Activated naive CD8-positive, alpha-beta T cell treated with anti-CD3 and anti-CD28 coated beads for 36 hours (primary cell): ENCODE measurements at regions not wholly inside any gene's neighbourhood (a gene's known extent, or its start where the extent isn't known, plus 50 kb on each side); places are given as distances from the start of the nearest gene placed in this dataset.

ENCODE experiments used
- DNase-seq: peaks from one replicate; pipeline ENCODE4 v3.0.0; 2021
- H3K27ac Mint-ChIP-seq: one replicate; pipeline ENCODE4 v1.8.0; 2022; ENCODE audit warnings: mild to moderate bottlenecking, moderate library complexity, mixed read lengths
- H3K27me3 Mint-ChIP-seq: one replicate; pipeline ENCODE4 v1.8.0; 2022; ENCODE audit warnings: mild to moderate bottlenecking, mixed read lengths
- H3K36me3 Mint-ChIP-seq: one replicate; pipeline ENCODE4 v1.8.0; 2021; ENCODE audit warnings: mild to moderate bottlenecking, mixed read lengths
- H3K4me1 Mint-ChIP-seq: one replicate; pipeline ENCODE4 v1.8.0; 2021; ENCODE audit warnings: mixed read lengths
- H3K4me3 Mint-ChIP-seq: one replicate; pipeline ENCODE4 v1.8.0; 2022; ENCODE audit warnings: mild to moderate bottlenecking, moderate library complexity, mixed read lengths
- H3K9me3 Mint-ChIP-seq: one replicate; pipeline ENCODE4 v1.8.0; 2022; ENCODE audit warnings: mixed read lengths

DNA sequence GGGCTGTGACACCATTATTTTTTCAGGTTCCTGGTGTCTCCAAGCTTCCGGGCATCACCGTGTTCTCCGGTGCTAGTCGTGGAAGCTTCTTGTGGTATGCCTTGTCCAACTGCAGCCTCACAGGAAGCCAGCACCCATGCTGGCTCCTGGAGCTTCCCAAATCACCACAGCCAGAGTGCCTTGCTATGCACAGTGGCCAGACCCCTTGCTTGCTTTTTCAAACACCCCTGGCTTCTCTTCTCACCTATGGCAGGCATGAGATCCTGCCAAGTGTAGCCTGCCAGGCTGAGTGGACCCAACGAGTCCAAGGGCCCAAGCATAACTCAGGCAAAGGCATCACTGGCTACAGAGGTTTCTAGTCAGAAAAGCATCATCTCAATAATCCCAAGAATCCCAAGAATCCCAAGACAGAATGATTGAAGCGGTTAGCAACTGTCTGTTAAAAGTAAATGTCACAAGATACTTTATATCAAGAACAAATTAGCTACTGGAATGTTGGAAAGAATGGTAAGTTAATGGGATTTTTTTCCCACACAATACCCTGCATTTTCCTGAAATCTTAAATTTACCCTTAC, 1522.9 kb downstream of the PCDH18 start:
- Mint-ChIP-seq H3K27ac (no peak overlapping the region), H3K4me1 (no peaks in the 10 kb centered on the region), H3K36me3 (no peaks in the 10 kb centered on the region), H3K27me3 (no peaks in the 10 kb centered on the region), H3K9me3 (no peaks in the 10 kb centered on the region), H3K4me3 (no peak overlapping the region)
- no peak for DNase-seq

DNA sequence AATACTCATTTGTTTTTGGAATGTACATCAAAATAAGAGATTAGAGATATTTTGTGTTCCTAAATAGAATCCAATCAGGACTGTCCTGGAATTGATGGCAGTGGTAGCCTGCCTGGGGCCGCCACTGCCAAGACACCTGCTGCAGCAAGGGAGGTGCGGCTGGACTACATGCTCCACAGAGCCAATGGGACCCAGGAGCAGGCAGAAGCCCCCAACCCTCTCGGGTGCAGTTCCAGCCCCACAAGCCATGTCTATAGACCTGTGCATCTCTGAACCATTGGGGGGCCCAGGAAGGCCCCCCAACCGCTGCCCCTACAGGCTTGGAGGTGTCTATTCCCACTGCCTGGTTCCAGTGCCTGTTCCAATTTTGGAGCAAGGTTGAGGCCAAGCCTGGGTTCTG, 1524.3 kb downstream of the PCDH18 start:
- Mint-ChIP-seq H3K27ac (no peak overlapping the region), H3K4me3 (no peak overlapping the region), H3K4me1 (no peaks in the 10 kb centered on the region), H3K9me3 (no peaks in the 10 kb centered on the region), H3K27me3 (no peaks in the 10 kb centered on the region), H3K36me3 (no peaks in the 10 kb centered on the region)
- no peak for DNase-seq

DNA sequence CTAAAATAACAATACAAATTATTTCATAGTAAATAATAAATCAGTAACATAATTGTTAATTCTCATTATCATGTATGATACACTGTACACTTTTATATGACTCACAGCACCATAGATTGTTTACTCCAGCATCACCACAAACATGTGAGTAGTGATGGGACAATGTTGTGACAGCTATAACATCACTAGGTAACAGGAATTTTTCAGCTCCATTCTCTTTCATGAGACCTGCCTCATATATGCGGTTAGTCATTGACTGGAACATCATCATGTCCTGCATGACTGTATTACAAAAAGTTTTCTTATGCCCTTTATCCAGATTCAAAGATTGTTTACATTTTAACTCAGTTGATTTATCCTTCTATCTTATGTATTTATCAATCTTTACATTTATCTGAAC, 1530.0 kb downstream of the PCDH18 start:
- Mint-ChIP-seq H3K27ac (no peak overlapping the region), H3K9me3 (no peaks in the 10 kb centered on the region), H3K4me1 (no peaks in the 10 kb centered on the region), H3K27me3 (no peaks in the 10 kb centered on the region), H3K4me3 (no peak overlapping the region), H3K36me3 (no peaks in the 10 kb centered on the region)
- no peak for DNase-seq

DNA sequence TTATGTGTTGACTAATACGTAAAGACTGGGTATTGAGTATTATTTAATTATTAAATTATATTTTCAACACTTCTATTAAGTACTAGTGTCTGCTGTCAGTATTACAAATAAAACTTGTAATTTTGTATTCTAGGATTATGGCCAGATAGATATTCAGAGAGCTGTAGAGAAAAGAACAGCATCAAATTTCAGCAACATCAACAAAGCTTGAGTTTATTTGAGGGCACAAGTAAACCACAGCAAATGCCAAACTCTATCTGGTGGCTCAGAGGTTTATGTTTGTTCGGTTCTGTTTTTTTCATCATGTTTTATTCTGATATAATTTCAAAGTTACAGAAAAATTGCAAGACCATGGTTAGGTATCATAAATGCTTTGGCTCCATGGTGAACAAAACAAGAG, 1530.5 kb downstream of the PCDH18 start:
- Mint-ChIP-seq H3K27ac (no peak overlapping the region), H3K9me3 (no peaks in the 10 kb centered on the region), H3K36me3 (no peaks in the 10 kb centered on the region), H3K4me3 (no peak overlapping the region), H3K4me1 (no peaks in the 10 kb centered on the region), H3K27me3 (no peaks in the 10 kb centered on the region)
- no peak for DNase-seq

DNA sequence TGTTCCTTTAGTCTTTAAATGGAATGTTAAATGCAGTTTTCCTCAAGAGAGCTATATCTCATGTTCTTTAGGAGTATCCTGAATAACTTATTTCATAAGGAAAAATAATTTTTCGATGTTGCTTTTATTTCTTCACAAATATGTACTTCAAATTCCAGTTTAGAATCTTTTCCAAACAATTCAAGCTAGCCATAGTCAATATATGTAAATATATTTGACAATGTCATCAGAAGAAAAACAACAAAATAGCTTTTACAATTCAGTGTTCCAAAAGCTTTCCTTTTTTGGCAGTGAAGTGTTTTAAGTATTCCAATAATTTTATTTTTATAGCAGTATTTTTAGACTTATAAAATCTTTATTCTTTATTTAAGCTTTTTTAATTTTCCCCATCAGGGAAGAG, 1532.0 kb downstream of the PCDH18 start:
- peaks cover 2% of the 10 kb centered on the region for H3K9me3 Mint-ChIP-seq
- no peaks in the 10 kb centered on the region for H3K36me3 Mint-ChIP-seq
- H3K27ac Mint-ChIP-seq, result no peak overlapping the region
- H3K4me3 Mint-ChIP-seq, result no peak overlapping the region
- DNase-seq, result no peak
- no peaks in the 10 kb centered on the region for H3K4me1 Mint-ChIP-seq
- no peaks in the 10 kb centered on the region for H3K27me3 Mint-ChIP-seq

DNA sequence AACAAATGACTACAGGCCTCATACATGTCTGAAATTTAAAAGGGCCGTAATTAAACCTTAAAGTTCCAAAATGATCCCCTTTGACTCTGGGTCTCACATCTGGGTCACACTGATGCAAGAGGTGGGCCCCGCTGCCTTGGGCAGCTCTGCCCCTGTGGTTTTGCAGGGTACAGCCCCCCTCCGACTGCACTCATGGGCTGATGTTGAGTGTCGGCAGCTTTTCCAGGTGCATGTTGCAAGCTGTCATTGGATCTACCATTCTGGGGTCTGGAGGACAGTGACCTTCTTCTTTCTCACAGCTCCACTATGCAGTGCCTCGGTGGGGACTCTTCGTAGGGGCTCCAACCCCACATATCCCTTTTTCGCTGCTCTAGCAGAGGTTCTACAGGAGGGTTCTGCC, 1537.9 kb downstream of the PCDH18 start:
- H3K4me1 Mint-ChIP-seq, result no peaks in the 10 kb centered on the region
- DNase-seq, result no peak

DNA sequence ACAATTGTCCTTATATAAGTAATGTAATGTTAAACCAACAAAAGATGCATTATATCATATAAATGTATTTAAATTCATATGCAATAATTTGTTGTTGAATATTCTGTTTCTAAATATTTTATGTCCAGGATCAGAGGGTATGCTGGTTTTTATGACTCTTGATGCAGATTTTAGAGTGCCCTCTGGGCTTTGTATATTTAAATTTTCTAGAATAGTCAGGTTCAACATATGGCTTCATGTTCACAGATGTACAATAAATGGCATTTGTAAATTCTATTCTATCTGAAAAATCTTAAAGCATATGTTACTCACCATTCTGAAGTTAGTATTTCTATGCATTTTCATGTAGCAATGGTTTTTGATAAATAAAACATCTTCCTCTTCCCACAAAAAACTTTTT, 1555.4 kb downstream of the PCDH18 start:
- Mint-ChIP-seq H3K4me1 (no peaks in the 10 kb centered on the region), H3K4me3 (no peak overlapping the region), H3K27me3 (no peaks in the 10 kb centered on the region), H3K36me3 (no peaks in the 10 kb centered on the region), H3K9me3 (no peaks in the 10 kb centered on the region), H3K27ac (no peak overlapping the region)
- no peak for DNase-seq

More for the DNA sequence above, 1537.9 kb downstream of the PCDH18 start:
- peaks cover 2% of the 10 kb centered on the region for H3K9me3 Mint-ChIP-seq
- no peak overlapping the region for H3K27ac Mint-ChIP-seq
- no peak overlapping the region for H3K4me3 Mint-ChIP-seq
- H3K36me3 Mint-ChIP-seq, result no peaks in the 10 kb centered on the region
- no peaks in the 10 kb centered on the region for H3K27me3 Mint-ChIP-seq

DNA sequence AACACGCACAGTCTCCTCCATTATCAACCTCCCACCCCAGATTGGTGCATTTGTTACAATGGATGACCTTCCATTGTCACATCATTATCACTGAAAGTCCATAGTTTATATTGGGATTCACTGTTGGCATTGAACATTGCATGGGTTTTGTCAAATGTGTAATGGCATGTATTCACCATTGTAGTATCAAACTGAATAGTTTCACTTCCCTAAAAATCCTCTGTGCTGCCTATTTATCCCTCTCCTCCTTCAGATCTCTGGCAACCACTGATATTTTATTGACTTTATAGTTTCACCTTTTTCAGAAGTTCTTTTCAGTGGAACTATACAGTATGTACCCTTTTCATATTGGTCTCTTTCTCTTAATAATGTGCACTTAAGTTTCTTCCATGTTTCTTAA, 1565.4 kb downstream of the PCDH18 start:
- Mint-ChIP-seq H3K9me3 (peaks cover 2% of the 10 kb centered on the region), H3K4me1 (no peaks in the 10 kb centered on the region), H3K27ac (no peak overlapping the region), H3K4me3 (no peak overlapping the region), H3K27me3 (no peaks in the 10 kb centered on the region), H3K36me3 (no peaks in the 10 kb centered on the region)
- no peak for DNase-seq

DNA sequence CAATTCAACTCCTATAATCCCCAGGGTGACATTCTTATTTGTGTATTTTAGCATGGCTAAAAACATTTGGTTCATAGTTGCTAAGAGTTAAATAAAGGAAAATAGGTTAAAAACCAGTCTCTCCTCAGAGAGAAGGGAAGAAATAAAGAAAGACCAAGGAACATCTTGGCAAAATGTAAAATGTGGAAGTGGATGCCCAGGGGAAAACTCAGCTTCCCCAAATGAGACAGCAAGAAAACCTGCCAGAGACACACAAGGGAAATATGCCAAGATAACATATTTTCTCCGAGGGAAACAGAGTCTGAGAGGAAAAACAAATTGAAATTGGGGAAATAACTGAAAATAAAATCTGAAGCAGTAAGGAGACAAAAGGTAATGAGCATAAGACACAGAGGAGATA, 1569.3 kb downstream of the PCDH18 start:
- Mint-ChIP-seq H3K36me3 (no peaks in the 10 kb centered on the region), H3K9me3 (peaks cover 2% of the 10 kb centered on the region), H3K27me3 (no peaks in the 10 kb centered on the region), H3K27ac (no peak overlapping the region), H3K4me1 (no peaks in the 10 kb centered on the region), H3K4me3 (no peak overlapping the region)
- DNase-seq, result no peak

DNA sequence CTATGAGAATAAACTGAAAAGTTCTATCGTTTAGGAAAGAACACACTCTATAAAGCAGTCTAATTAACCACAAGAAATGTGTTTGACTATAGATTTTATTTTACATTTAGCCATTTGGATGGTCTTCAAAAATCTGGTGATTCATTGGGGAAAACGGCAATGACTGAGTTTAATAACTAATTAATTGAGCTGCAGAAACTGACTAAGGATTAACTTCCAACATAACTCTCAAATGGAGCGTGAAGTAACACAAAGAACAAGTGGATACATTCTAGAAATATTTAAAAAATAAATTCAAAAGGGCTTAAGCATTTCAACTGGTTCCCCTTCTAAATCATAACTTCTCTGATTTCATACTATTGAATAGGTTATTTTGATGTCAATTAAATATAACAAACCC, 1582.4 kb downstream of the PCDH18 start:
- H3K4me1 Mint-ChIP-seq, result no peaks in the 10 kb centered on the region

DNA sequence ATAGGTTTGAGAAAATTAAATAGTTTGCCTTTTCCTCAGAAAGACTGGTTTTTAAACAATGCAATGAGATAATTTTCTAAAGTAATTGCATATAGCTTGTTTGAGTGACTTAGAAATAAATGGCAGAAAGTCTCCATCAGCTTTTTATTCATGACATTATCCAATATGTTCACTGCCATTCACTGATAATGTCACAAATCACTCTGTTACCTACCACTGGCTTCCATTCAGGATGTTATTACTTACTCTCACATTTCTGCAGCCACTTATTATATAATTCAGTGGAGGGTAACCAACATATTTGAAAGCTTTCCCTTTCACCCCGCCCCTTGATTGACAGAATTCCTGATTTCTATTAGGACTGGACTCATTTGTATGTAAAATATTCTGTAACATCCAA, 1583.5 kb downstream of the PCDH18 start:
- H3K27me3 Mint-ChIP-seq, result no peaks in the 10 kb centered on the region
- no peaks in the 10 kb centered on the region for H3K36me3 Mint-ChIP-seq
- peaks cover under 1% of the 10 kb centered on the region for H3K9me3 Mint-ChIP-seq
- H3K27ac Mint-ChIP-seq, result no peak overlapping the region
- no peak overlapping the region for H3K4me3 Mint-ChIP-seq
- H3K4me1 Mint-ChIP-seq, result no peaks in the 10 kb centered on the region
- DNase-seq, result no peak

More for the DNA sequence above, 1582.4 kb downstream of the PCDH18 start:
- Mint-ChIP-seq H3K27me3 (no peaks in the 10 kb centered on the region), H3K27ac (no peak overlapping the region), H3K9me3 (peaks cover 5% of the 10 kb centered on the region), H3K36me3 (no peaks in the 10 kb centered on the region), H3K4me3 (no peak overlapping the region)
- no peak for DNase-seq

DNA sequence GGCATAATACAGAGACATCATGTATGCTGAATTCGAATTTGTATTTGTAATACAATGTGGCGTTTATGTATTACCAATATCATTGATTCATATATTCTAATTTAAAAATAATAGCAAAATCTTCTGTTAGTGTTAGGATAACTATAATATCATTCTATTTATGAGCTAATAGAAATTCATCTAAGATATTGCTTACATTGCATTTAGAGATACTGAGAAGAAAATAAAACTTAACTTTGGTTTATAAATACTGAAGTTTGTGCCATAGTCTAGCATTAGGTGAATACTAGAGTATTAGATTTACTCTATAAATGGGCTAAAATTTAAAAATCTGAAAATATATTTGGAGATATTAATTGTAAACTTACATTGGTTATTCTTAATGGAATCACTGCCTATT, 1590.6 kb downstream of the PCDH18 start:
- Mint-ChIP-seq H3K27me3 (no peaks in the 10 kb centered on the region), H3K27ac (no peak overlapping the region), H3K4me3 (no peak overlapping the region), H3K4me1 (no peaks in the 10 kb centered on the region), H3K36me3 (no peaks in the 10 kb centered on the region), H3K9me3 (peaks cover 1% of the 10 kb centered on the region)
- DNase-seq, result no peak

DNA sequence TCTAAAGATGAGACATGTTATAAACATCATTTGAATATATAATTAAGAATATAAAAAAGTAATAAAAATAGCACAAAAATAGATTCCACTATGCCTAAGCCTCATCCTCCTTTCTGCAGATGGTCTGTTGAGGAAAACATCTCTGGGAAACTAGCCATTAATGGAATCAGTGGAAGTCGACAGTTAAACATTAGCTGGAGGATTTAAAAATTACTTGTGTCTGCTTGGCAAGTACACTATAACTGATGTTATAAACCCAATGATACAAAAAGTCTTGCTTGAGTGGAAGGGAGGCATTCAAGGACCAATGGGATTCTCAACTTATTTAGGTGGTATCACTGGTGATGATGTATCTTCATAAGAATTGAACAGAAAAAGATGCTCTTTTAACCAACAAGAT, 1598.3 kb downstream of the PCDH18 start:
- Mint-ChIP-seq H3K9me3 (no peaks in the 10 kb centered on the region), H3K4me1 (no peaks in the 10 kb centered on the region), H3K27ac (no peak overlapping the region), H3K4me3 (no peak overlapping the region), H3K27me3 (no peaks in the 10 kb centered on the region), H3K36me3 (no peaks in the 10 kb centered on the region)
- DNase-seq, result no peak

DNA sequence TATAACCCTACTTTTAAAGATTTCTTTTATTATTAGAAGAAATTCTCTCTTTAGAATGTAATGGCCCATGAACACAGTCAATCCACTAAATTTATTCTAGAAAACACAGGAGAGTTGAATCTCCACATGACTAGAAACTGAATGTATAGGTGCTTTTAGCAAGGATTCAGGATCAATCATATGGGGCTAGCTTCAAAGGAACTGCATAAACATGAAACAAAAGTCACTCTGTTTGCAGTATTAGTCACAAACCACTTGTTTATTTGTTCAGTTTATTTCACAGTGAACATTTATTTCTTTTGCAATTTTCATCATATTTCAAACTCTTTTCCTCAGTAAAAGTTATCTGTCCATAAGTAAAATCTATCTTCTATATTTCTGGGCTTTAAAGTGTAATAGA, 1604.6 kb downstream of the PCDH18 start:
- no peak overlapping the region for H3K27ac Mint-ChIP-seq
- DNase-seq, result no peak
- no peak overlapping the region for H3K4me3 Mint-ChIP-seq
- peaks cover 2% of the 10 kb centered on the region for H3K9me3 Mint-ChIP-seq
- H3K36me3 Mint-ChIP-seq, result no peaks in the 10 kb centered on the region
- H3K27me3 Mint-ChIP-seq, result no peaks in the 10 kb centered on the region
- H3K4me1 Mint-ChIP-seq, result no peaks in the 10 kb centered on the region

DNA sequence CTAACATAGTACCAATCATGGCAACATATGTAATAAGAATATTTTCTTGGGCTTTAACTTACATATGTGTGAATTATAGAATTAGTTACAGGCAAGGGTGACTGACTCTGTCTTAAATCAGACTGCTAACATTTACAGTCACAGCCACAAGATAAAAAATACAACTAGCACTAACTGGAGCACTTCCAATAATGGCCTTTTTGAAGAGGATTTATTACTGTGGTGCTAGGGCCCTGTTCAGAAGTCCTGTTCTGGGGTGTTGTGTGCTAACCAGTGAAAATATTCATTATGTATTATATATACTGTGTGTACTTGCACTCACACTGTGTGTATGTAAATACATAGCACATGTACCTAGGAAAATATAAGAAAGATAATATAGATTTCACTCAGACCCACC, 1611.2 kb downstream of the PCDH18 start:
- Mint-ChIP-seq H3K4me1 (no peaks in the 10 kb centered on the region), H3K9me3 (peaks cover 5% of the 10 kb centered on the region), H3K36me3 (no peaks in the 10 kb centered on the region), H3K4me3 (no peak overlapping the region), H3K27ac (no peak overlapping the region), H3K27me3 (no peaks in the 10 kb centered on the region)
- DNase-seq, result no peak

DNA sequence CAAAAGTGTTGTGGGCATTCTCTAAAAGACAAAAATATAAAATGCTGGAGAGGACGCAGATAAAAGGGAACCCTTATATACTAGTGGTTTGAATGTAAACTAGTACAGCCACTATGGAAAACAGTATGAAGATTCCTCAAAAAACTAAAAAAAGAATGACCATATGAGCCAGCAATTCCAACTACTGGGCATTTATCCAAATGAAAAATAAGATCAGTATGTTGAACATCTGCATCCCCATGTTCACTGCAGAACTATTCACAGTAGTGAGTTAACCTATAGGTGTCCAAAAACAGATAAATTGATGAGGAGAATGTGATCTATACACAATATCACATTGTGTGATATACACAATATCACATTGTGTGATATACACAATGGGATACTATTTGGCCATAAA, 1615.3 kb downstream of the PCDH18 start:
- no peaks in the 10 kb centered on the region for H3K36me3 Mint-ChIP-seq

DNA sequence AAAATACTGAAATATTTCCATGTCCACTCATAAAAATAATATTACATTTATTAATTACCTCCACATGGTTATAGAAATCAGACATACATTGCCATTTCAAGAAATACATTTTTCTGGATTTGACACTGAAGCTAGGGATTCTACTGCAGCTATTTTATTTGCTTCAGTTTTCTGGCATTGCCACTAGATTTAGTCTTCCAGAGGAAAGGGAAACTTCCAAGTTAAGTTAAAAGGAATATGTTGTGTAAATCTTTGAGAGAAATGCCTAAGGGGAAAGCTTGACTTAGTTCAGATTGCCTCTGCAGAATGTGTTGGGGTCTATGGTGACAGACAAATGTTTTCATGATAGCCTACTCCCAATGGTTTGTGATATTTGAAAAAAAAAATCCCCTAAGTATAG, 1631.3 kb downstream of the PCDH18 start:
- no peak for DNase-seq
- Mint-ChIP-seq H3K27me3 (no peaks in the 10 kb centered on the region), H3K4me3 (no peak overlapping the region), H3K4me1 (no peaks in the 10 kb centered on the region), H3K36me3 (no peaks in the 10 kb centered on the region), H3K9me3 (peaks cover 10% of the 10 kb centered on the region), H3K27ac (no peak overlapping the region)

More for the DNA sequence above, 1615.3 kb downstream of the PCDH18 start:
- Mint-ChIP-seq H3K4me1 (no peaks in the 10 kb centered on the region), H3K27me3 (no peaks in the 10 kb centered on the region), H3K9me3 (peaks cover 3% of the 10 kb centered on the region), H3K4me3 (no peak overlapping the region), H3K27ac (no peak overlapping the region)
- DNase-seq, result no peak
